Activated CD4-positive, alpha-beta T cell treated with anti-CD3 and anti-CD28 coated beads for 4 hours (primary cell): ENCODE measurements at regions not wholly inside any gene's neighbourhood (a gene's known extent, or its start where the extent isn't known, plus 50 kb on each side); places are given as distances from the start of the nearest gene placed in this dataset.

Experiments used
- DNase-seq, 2 donors: peaks; one replicate each; pipeline ENCODE4 v3.0.0-alpha.2; 2020

GRCh38 chr1:221308534-221309511 lies 429.6 kb downstream of the HLX start:
- DNase-seq: no peak

GRCh38 chr1:221309723-221310122 lies 430.5 kb downstream of the HLX start:
- no peak for DNase-seq

GRCh38 chr1:221310180-221310579 lies 430.9 kb downstream of the HLX start:
- no peak for DNase-seq

- no peak for DNase-seq
These were observed 426.6 kb downstream of the DUSP10 start for GRCh38 chr1:221315330-221315729.

GRCh38 chr1:221316491-221317056 lies 425.3 kb downstream of the DUSP10 start:
- DNase-seq: no peak

- DNase-seq: no peak
These were observed 424.4 kb downstream of the DUSP10 start for GRCh38 chr1:221317537-221317936.

GRCh38 chr1:221327954-221328353 lies 413.9 kb downstream of the DUSP10 start:
- DNase-seq: no peak

- no peak for DNase-seq
These were observed 413.5 kb downstream of the DUSP10 start for GRCh38 chr1:221328371-221328770.

GRCh38 chr1:221331273-221332183 lies 410.4 kb downstream of the DUSP10 start:
- DNase-seq: no peak

- no peak for DNase-seq
These were observed 407.8 kb downstream of the DUSP10 start for GRCh38 chr1:221334062-221334461.

- DNase-seq: no peak
These were observed 406.5 kb downstream of the DUSP10 start for GRCh38 chr1:221335161-221336101.

GRCh38 chr1:221336126-221336525 lies 405.8 kb downstream of the DUSP10 start:
- no peak for DNase-seq

GRCh38 chr1:221337106-221337505 lies 404.8 kb downstream of the DUSP10 start:
- DNase-seq: no peak

GRCh38 chr1:221343136-221343535 lies 398.8 kb downstream of the DUSP10 start:
- no peak for DNase-seq

GRCh38 chr1:221343607-221344006 lies 398.3 kb downstream of the DUSP10 start:
- no peak for DNase-seq

- no peak for DNase-seq
These were observed 397.2 kb downstream of the DUSP10 start for GRCh38 chr1:221344693-221345092.

GRCh38 chr1:221347706-221348105 lies 394.2 kb downstream of the DUSP10 start:
- DNase-seq: no peak

- no peak for DNase-seq
These were observed 391.8 kb downstream of the DUSP10 start for GRCh38 chr1:221350091-221350490.

- DNase-seq: no peak
These were observed 385.2 kb downstream of the DUSP10 start for GRCh38 chr1:221356693-221357092.

- no peak for DNase-seq
These were observed 378.9 kb downstream of the DUSP10 start for GRCh38 chr1:221363039-221363438.

GRCh38 chr1:221366495-221367110 lies 375.3 kb downstream of the DUSP10 start:
- no peak for DNase-seq

- DNase-seq: no peak
These were observed 370.2 kb downstream of the DUSP10 start for GRCh38 chr1:221371705-221372104.
